Liver (tissue), 8 donors: ENCODE measurements at regions not wholly inside any gene's neighbourhood (a gene's known extent, or its start where the extent isn't known, plus 50 kb on each side); places are given as distances from the start of the nearest gene placed in this dataset.
"Not testable (repeated sequence)": the region's sequence is repeated elsewhere in the genome, so short reads cannot be mapped to it uniquely, and the experiment has no call there.

Experiments used
- DNase-seq: peaks from one replicate; pipeline ENCODE4 v3.0.0-alpha.2; 2017; ENCODE audit warnings: low spot score
- H3K27ac ChIP-seq, 2 donors: one replicate each; pipeline ENCODE4 v1.7.0; 2013; ENCODE audit warnings: inconsistent platforms in 2 of 2, low read length in 2 of 2, control low read depth in 1 of 2, low read depth in 1 of 2, mild to moderate bottlenecking in 1 of 2
- H3K27me3 ChIP-seq, 4 donors: one replicate each; pipeline versions ENCODE4 v1.6.1 to v1.7.0; 2013; ENCODE audit warnings: low read length in 3 of 4, inconsistent platforms in 1 of 4, mild to moderate bottlenecking in 1 of 4, moderate library complexity in 1 of 4; ENCODE audit not compliant: control insufficient read depth in 4 of 4, insufficient read depth in 4 of 4
- H3K36me3 ChIP-seq, 4 donors: one replicate each; pipeline versions ENCODE4 v1.6.1 to v1.7.0; 2013; ENCODE audit warnings: low read length in 3 of 4, mild to moderate bottlenecking in 3 of 4, low read depth in 1 of 4, moderate library complexity in 1 of 4; ENCODE audit not compliant: control insufficient read depth in 4 of 4, insufficient read depth in 3 of 4
- H3K4me1 ChIP-seq, 4 donors: one replicate each; pipeline versions ENCODE4 v1.6.1 to v1.7.0; 2013; ENCODE audit warnings: low read length in 3 of 4, mild to moderate bottlenecking in 3 of 4, moderate library complexity in 1 of 4; ENCODE audit not compliant: control insufficient read depth in 4 of 4, insufficient read depth in 4 of 4
- H3K4me3 ChIP-seq, 3 donors: one replicate each; pipeline versions ENCODE4 v1.6.1 to v1.7.0; 2013; ENCODE audit warnings: low read length in 3 of 3, control low read depth in 1 of 3, low read depth in 1 of 3, mild to moderate bottlenecking in 1 of 3
- H3K9ac ChIP-seq, 2 donors: one replicate each; pipeline ENCODE4 v1.7.0; 2013; ENCODE audit warnings: low read length in 2 of 2, mild to moderate bottlenecking in 2 of 2, moderate library complexity in 2 of 2, control low read depth in 1 of 2, low read depth in 1 of 2
- H3K9me3 ChIP-seq, 4 donors: one replicate each; pipeline versions ENCODE4 v1.6.1 to v1.7.0; 2013; ENCODE audit warnings: low read length in 3 of 4; ENCODE audit not compliant: control insufficient read depth in 4 of 4
- CTCF ChIP-seq: fragments of 150-350 bp; IDR thresholded peaks from 2 replicates; pipeline ENCODE4 v1.5.1; 2017; ENCODE audit warnings: improper control_type of control experiment, low read depth, low read length; ENCODE audit not compliant: missing input control
- FOXA2 ChIP-seq: IDR thresholded peaks from 2 replicates; pipeline ENCODE4 v1.6.1; 2016; ENCODE audit warnings: antibody characterized with exemption
- GABPA ChIP-seq, 2 donors: IDR thresholded peaks in 1 of 2; conservative IDR thresholded peaks in 1 of 2; 2 replicates each; pipeline ENCODE4 v1.6.1; 2016; ENCODE audit warnings: antibody characterized with exemption in 2 of 2, mild to moderate bottlenecking in 1 of 2, moderate library complexity in 1 of 2
- HNF4A ChIP-seq, 2 donors: conservative IDR thresholded peaks; 2 replicates each; pipeline ENCODE4 v1.6.1; 2016; ENCODE audit warnings: antibody characterized with exemption in 2 of 2, mild to moderate bottlenecking in 2 of 2
- HNF4G ChIP-seq: IDR thresholded peaks from 2 replicates; pipeline ENCODE4 v1.6.1; 2016; ENCODE audit warnings: antibody characterized with exemption
- JUND ChIP-seq, 2 donors: IDR thresholded peaks; 2 replicates each; pipeline ENCODE4 v1.6.1; 2016; ENCODE audit warnings: antibody characterized with exemption in 2 of 2
- MAX ChIP-seq: IDR thresholded peaks from 2 replicates; pipeline ENCODE4 v1.6.1; 2016; ENCODE audit warnings: antibody characterized with exemption
- NR2F2 ChIP-seq: IDR thresholded peaks from 2 replicates; pipeline ENCODE4 v1.6.1; 2016; ENCODE audit warnings: antibody characterized with exemption
- RAD21 ChIP-seq, 2 donors: IDR thresholded peaks; 2 replicates each; pipeline ENCODE4 v1.6.1; 2016; ENCODE audit warnings: antibody characterized with exemption in 2 of 2, mild to moderate bottlenecking in 2 of 2
- RXRA ChIP-seq, 2 donors: IDR thresholded peaks; 2 replicates each; pipeline ENCODE4 v1.6.1; 2017 to 2018; ENCODE audit warnings: antibody characterized with exemption in 2 of 2, mild to moderate bottlenecking in 1 of 2
- YY1 ChIP-seq: IDR thresholded peaks from 2 replicates; pipeline ENCODE4 v1.6.1; 2016; ENCODE audit warnings: antibody characterized with exemption, mild to moderate bottlenecking
- WGBS: extraction: QIAGEN DNeasy Blood & Tissue Kit; methylation state at CpG from one replicate; pipeline ENCODE4 v1.1.7; 2013; 5-methylcytosine and 5-hydroxymethylcytosine counted together
- donor health status: healthy.
- donor health status: healthy.
- donor health status: healthy.
- donor health status: healthy.
- donor health status: healthy.

- no peaks in the 10 kb centered on the region for H3K9me3 ChIP-seq
- WGBS: 41% methylated on average over 17 of the region's 17 CpGs
- H3K9ac ChIP-seq: no peak overlapping the region
- H3K4me3 ChIP-seq: no peak overlapping the region
- H3K27ac ChIP-seq: no peak overlapping the region
- no peaks in the 10 kb centered on the region for H3K36me3 ChIP-seq
- H3K27me3 ChIP-seq: peaks cover 0 to 7% (median 0%) of the 10 kb centered on the region in 4 donors
- TF ChIP-seq FOXA2: no peak
- TF ChIP-seq CTCF: peak; percentile 63
- TF ChIP-seq HNF4A (conservative IDR thresholded peaks at IDR 0.05): no peak
- TF ChIP-seq NR2F2: no peak
- no peak for TF ChIP-seq GABPA (IDR thresholded peaks at IDR 0.05 in 1 of 2, conservative IDR thresholded peaks at IDR 0.05 in 1 of 2)
- TF ChIP-seq RXRA (IDR thresholded peaks at IDR 0.05): no peak
- peak; percentile 68 to 80 for TF ChIP-seq RAD21 (IDR thresholded peaks at IDR 0.05)
- H3K4me1 ChIP-seq: no peaks in the 10 kb centered on the region
- no peak for DNase-seq
These were observed 397.5 kb upstream of the ATP10A start for GRCh38 chr15:26260517-26261133.

GRCh38 chr15:26259581-26259980 is 396.5 kb upstream of the ATP10A start:
- H3K27ac ChIP-seq: no peak overlapping the region
- H3K9me3 ChIP-seq: no peaks in the 10 kb centered on the region
- no peak for DNase-seq
- peaks cover 0 to 7% (median 0%) of the 10 kb centered on the region in 4 donors for H3K27me3 ChIP-seq
- WGBS: 56% methylated on average over 2 of the region's 2 CpGs
- TF ChIP-seq MAX: no peak
- TF ChIP-seq NR2F2: no peak
- no peak for TF ChIP-seq HNF4G
- no peak for TF ChIP-seq CTCF
- no peak for TF ChIP-seq YY1
- no peak for TF ChIP-seq RXRA (IDR thresholded peaks at IDR 0.05)
- no peak for TF ChIP-seq JUND (IDR thresholded peaks at IDR 0.05)
- H3K36me3 ChIP-seq: no peaks in the 10 kb centered on the region
- no peaks in the 10 kb centered on the region for H3K4me1 ChIP-seq
- no peak overlapping the region for H3K9ac ChIP-seq
- H3K4me3 ChIP-seq: no peak overlapping the region

GRCh38 chr15:26244782-26245181 is 381.7 kb upstream of the ATP10A start:
- not testable (repeated sequence) for DNase-seq, H3K9ac ChIP-seq, H3K27ac ChIP-seq, H3K27me3 ChIP-seq, H3K4me3 ChIP-seq, H3K4me1 ChIP-seq, H3K9me3 ChIP-seq, H3K36me3 ChIP-seq
- 74% methylated on average over 11 of the region's 11 CpGs for WGBS
